H9 (cell line): ENCODE measurements at regions not wholly inside any gene's neighbourhood (a gene's known extent, or its start where the extent isn't known, plus 50 kb on each side); places are given as distances from the start of the nearest gene placed in this dataset.

ENCODE experiments used
- DNase-seq: peaks from one replicate; pipeline ENCODE4 v3.0.0-alpha.2; 2017
- H2AFZ ChIP-seq: one replicate; pipeline ENCODE4 v1.6.1; 2013; ENCODE audit warnings: mild to moderate bottlenecking, low read length, control low read depth, moderate library complexity
- H2AK5ac ChIP-seq: 2 replicates; pipeline ENCODE4 v1.6.1; 2013; ENCODE audit warnings: low read length, control low read depth, mixed read lengths; ENCODE audit not compliant: insufficient read length
- H2BK120ac ChIP-seq: one replicate; pipeline ENCODE4 v1.6.1; 2013; ENCODE audit warnings: low read depth, mild to moderate bottlenecking, low read length, control low read depth, inconsistent platforms; ENCODE audit not compliant: poor library complexity, severe bottlenecking
- H2BK12ac ChIP-seq: 2 replicates; pipeline ENCODE4 v1.6.1; 2013; ENCODE audit warnings: low read length, control low read depth, mixed read lengths, low read depth; ENCODE audit not compliant: insufficient read length
- H2BK15ac ChIP-seq: 2 replicates; pipeline ENCODE4 v1.6.1; 2013; ENCODE audit warnings: low read depth, low read length, control low read depth
- H2BK20ac ChIP-seq: one replicate; pipeline ENCODE4 v1.6.1; 2013; ENCODE audit warnings: low read depth, mild to moderate bottlenecking, low read length, control low read depth, inconsistent platforms; ENCODE audit not compliant: poor library complexity, severe bottlenecking
- H2BK5ac ChIP-seq: 2 replicates; pipeline ENCODE4 v1.6.1; 2013; ENCODE audit warnings: low read length, control low read depth, mixed read lengths; ENCODE audit not compliant: insufficient read length
- H3K14ac ChIP-seq: 2 replicates; pipeline ENCODE4 v1.6.1; 2013; ENCODE audit warnings: low read length, control low read depth; ENCODE audit not compliant: insufficient read depth
- H3K18ac ChIP-seq: 2 replicates; pipeline ENCODE4 v1.6.1; 2013; ENCODE audit warnings: low read depth, mild to moderate bottlenecking, mixed read lengths, low read length, control low read depth; ENCODE audit not compliant: insufficient read length
- H3K23ac ChIP-seq: 2 replicates; pipeline ENCODE4 v1.6.1; 2013; ENCODE audit warnings: low read length, control low read depth, mixed read lengths, low read depth; ENCODE audit not compliant: insufficient read length
- H3K23me2 ChIP-seq: 2 replicates; pipeline ENCODE4 v1.6.1; 2013; ENCODE audit warnings: low read depth, mild to moderate bottlenecking, mixed read lengths, low read length, control low read depth; ENCODE audit not compliant: insufficient read length, poor library complexity, severe bottlenecking
- H3K27ac ChIP-seq: 2 replicates; pipeline ENCODE4 v1.5.1; 2013; ENCODE audit warnings: low read length, control low read depth, mixed read lengths, low read depth; ENCODE audit not compliant: insufficient read length
- H3K27me3 ChIP-seq: 2 replicates; pipeline ENCODE4 v1.6.1; 2013; ENCODE audit warnings: low read length, control low read depth, inconsistent platforms; ENCODE audit not compliant: insufficient read depth
- H3K4ac ChIP-seq: 2 replicates; pipeline ENCODE4 v1.6.1; 2013; ENCODE audit warnings: low read depth, mild to moderate bottlenecking, control low read depth, inconsistent platforms, low read length, moderate library complexity
- H3K4me1 ChIP-seq: 2 replicates; pipeline ENCODE4 v1.6.1; 2013; ENCODE audit warnings: low read length, control low read depth, inconsistent platforms; ENCODE audit not compliant: insufficient read depth
- H3K4me2 ChIP-seq: 2 replicates; pipeline ENCODE4 v1.6.1; 2013; ENCODE audit warnings: low read length, control low read depth, mixed read lengths; ENCODE audit not compliant: insufficient read length, insufficient read depth
- H3K56ac ChIP-seq: 2 replicates; pipeline ENCODE4 v1.6.1; 2013; ENCODE audit warnings: low read depth, mild to moderate bottlenecking, mixed read lengths, low read length, control low read depth; ENCODE audit not compliant: insufficient read length
- H3K79me1 ChIP-seq: 2 replicates; pipeline ENCODE4 v1.6.1; 2013; ENCODE audit warnings: low read depth, mild to moderate bottlenecking, moderate library complexity, low read length, control low read depth, inconsistent platforms; ENCODE audit not compliant: insufficient read depth, poor library complexity, severe bottlenecking
- H3K79me2 ChIP-seq: 2 replicates; pipeline ENCODE4 v1.6.1; 2013; ENCODE audit warnings: low read length, control low read depth, inconsistent platforms; ENCODE audit not compliant: insufficient read depth
- H3K9ac ChIP-seq: 2 replicates; pipeline ENCODE4 v1.6.1; 2013; ENCODE audit warnings: low read length, control low read depth, mixed read lengths; ENCODE audit not compliant: insufficient read length; ENCODE audit errors: extremely low read depth
- H3K9me3 ChIP-seq: one replicate; pipeline ENCODE4 v1.6.1; 2013; ENCODE audit warnings: low read depth, low read length, inconsistent platforms; ENCODE audit not compliant: control insufficient read depth
- H3T11ph ChIP-seq: one replicate; pipeline ENCODE4 v1.6.1; 2013; ENCODE audit warnings: mild to moderate bottlenecking, low read length, control low read depth, inconsistent platforms
- H4K20me1 ChIP-seq: one replicate; pipeline ENCODE4 v1.6.1; 2013; ENCODE audit not compliant: control insufficient read depth, insufficient read length, insufficient read depth
- H4K5ac ChIP-seq: 2 replicates; pipeline ENCODE4 v1.6.1; 2013; ENCODE audit warnings: low read depth, mild to moderate bottlenecking, mixed read lengths, low read length, control low read depth; ENCODE audit not compliant: insufficient read length
- H4K8ac ChIP-seq: replicated peaks from 2 replicates; pipeline ENCODE4 v1.6.1; 2013; ENCODE audit warnings: low read length, control low read depth, mixed read lengths, low read depth; ENCODE audit not compliant: insufficient read length
- H4K91ac ChIP-seq: 2 replicates; pipeline ENCODE4 v1.6.1; 2013; ENCODE audit warnings: low read depth, mild to moderate bottlenecking, moderate library complexity, mixed read lengths, low read length, control low read depth; ENCODE audit not compliant: insufficient read length
- H3K27ac Mint-ChIP-seq, 3 experiments: 2 replicates in 2 of 3; 3 replicates in 1 of 3; pipeline ENCODE4 v1.8.0; 2020 to 2021; ENCODE audit warnings: mixed read lengths in 3 of 3, mild to moderate bottlenecking in 1 of 3, moderate library complexity in 1 of 3
- H3K27me3 Mint-ChIP-seq: 2 replicates; pipeline ENCODE4 v1.8.0; 2021; ENCODE audit warnings: low read depth, mild to moderate bottlenecking, moderate library complexity, mixed read lengths
- H3K36me3 Mint-ChIP-seq, 3 experiments: 2 replicates in 2 of 3; 3 replicates in 1 of 3; pipeline ENCODE4 v1.8.0; 2020 to 2021; ENCODE audit warnings: low read depth in 3 of 3, mixed read lengths in 3 of 3; ENCODE audit not compliant: insufficient read depth in 1 of 3
- H3K4me1 Mint-ChIP-seq, 2 experiments: 2 replicates each; pipeline ENCODE4 v1.8.0; 2020; ENCODE audit warnings: mixed read lengths in 2 of 2
- H3K4me3 Mint-ChIP-seq, 2 experiments: 2 replicates in 1 of 2; 3 replicates in 1 of 2; pipeline ENCODE4 v1.8.0; 2020 to 2021; ENCODE audit warnings: mild to moderate bottlenecking in 2 of 2, mixed read lengths in 2 of 2, moderate library complexity in 1 of 2
- H3K9me3 Mint-ChIP-seq, 2 experiments: 2 replicates in 1 of 2; 3 replicates in 1 of 2; pipeline ENCODE4 v1.8.0; 2020; ENCODE audit warnings: mild to moderate bottlenecking in 2 of 2, mixed read lengths in 2 of 2, moderate library complexity in 1 of 2
- WGBS: extraction: QIAGEN DNeasy Blood & Tissue Kit; methylation state at CpG from one replicate; pipeline ENCODE4 v1.1.7; 2013; ENCODE audit warnings: missing lambda C conversion rate, low lambda C conversion rate, mixed read lengths; ENCODE audit not compliant: insufficient read length; ENCODE audit errors: extremely low coverage; 5-methylcytosine and 5-hydroxymethylcytosine counted together
- TF ChIP-seq, protein P1 (sequence below): fragments of 200-600 bp; sonication (generic); conservative IDR thresholded peaks from 3 replicates; pipeline ENCODE4 v1.8.0; 2021; ENCODE audit warnings: antibody characterized with exemption, mild to moderate bottlenecking

- no peak for DNase-seq
- no peaks in the 10 kb centered on the region for H3K27me3 Mint-ChIP-seq
- Histone ChIP-seq H3K18ac (no peak overlapping the region), H3K79me2 (no peaks in the 10 kb centered on the region), H3K4me1 (no peaks in the 10 kb centered on the region), H3K9me3 (no peaks in the 10 kb centered on the region), H3K14ac (no peak overlapping the region), H3K9ac (no peak overlapping the region), H3K27ac (no peak overlapping the region), H4K8ac (no peak overlapping the region), H3K23me2 (no peaks in the 10 kb centered on the region), H2BK15ac (no peak overlapping the region), H3K56ac (no peak overlapping the region), H4K20me1 (no peaks in the 10 kb centered on the region), H2AK5ac (no peak overlapping the region), H3T11ph (no peak overlapping the region), H3K4me2 (no peak overlapping the region), H2AFZ (no peak overlapping the region), H4K91ac (no peak overlapping the region), H2BK12ac (no peak overlapping the region), H3K27me3 (no peaks in the 10 kb centered on the region), H3K23ac (no peak overlapping the region), H3K79me1 (no peaks in the 10 kb centered on the region), H2BK5ac (no peak overlapping the region), H4K5ac (no peak overlapping the region), H2BK20ac (no peak overlapping the region), H2BK120ac (no peak overlapping the region), H3K4ac (no peak overlapping the region)
- H3K9me3 Mint-ChIP-seq, result no peaks in the 10 kb centered on the region
- TF ChIP-seq, protein P1, sequence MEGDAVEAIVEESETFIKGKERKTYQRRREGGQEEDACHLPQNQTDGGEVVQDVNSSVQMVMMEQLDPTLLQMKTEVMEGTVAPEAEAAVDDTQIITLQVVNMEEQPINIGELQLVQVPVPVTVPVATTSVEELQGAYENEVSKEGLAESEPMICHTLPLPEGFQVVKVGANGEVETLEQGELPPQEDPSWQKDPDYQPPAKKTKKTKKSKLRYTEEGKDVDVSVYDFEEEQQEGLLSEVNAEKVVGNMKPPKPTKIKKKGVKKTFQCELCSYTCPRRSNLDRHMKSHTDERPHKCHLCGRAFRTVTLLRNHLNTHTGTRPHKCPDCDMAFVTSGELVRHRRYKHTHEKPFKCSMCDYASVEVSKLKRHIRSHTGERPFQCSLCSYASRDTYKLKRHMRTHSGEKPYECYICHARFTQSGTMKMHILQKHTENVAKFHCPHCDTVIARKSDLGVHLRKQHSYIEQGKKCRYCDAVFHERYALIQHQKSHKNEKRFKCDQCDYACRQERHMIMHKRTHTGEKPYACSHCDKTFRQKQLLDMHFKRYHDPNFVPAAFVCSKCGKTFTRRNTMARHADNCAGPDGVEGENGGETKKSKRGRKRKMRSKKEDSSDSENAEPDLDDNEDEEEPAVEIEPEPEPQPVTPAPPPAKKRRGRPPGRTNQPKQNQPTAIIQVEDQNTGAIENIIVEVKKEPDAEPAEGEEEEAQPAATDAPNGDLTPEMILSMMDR, result no peak
- no peaks in the 10 kb centered on the region for H3K36me3 Mint-ChIP-seq
- H3K4me1 Mint-ChIP-seq, result no peaks in the 10 kb centered on the region
- no peak overlapping the region for H3K27ac Mint-ChIP-seq
- no CpG with 5 or more reads among the region's 5 CpGs for WGBS
- no peak overlapping the region for H3K4me3 Mint-ChIP-seq
Measured at GRCh38 chr13:82412749-82413148, 1469.5 kb downstream of the SLITRK1 start.
